HG03095 (cell line): ENCODE measurements at regions not wholly inside any gene's neighbourhood (a gene's known extent, or its start where the extent isn't known, plus 50 kb on each side); places are given as distances from the start of the nearest gene placed in this dataset.

ENCODE experiments used
- ATAC-seq: cut with Tn5 transposase; IDR thresholded peaks from one replicate; pipeline ENCODE4 v1.9.1; 2021; ENCODE audit warnings: moderate library complexity; ENCODE audit not compliant: unreplicated experiment

- no peak for ATAC-seq
Observed at GRCh38 chr12:38547586-38547985, 231.0 kb downstream of the ALG10B start.

- no peak for ATAC-seq
Observed at GRCh38 chr12:38555620-38556591, 239.3 kb downstream of the ALG10B start.

- no peak for ATAC-seq
Observed at GRCh38 chr12:38556647-38557046, 240.1 kb downstream of the ALG10B start.

GRCh38 chr12:38585086-38585485, 268.5 kb downstream of the ALG10B start:
- no peak for ATAC-seq

GRCh38 chr12:38586789-38587188, 270.2 kb downstream of the ALG10B start:
- ATAC-seq, result no peak

- ATAC-seq, result no peak
Observed at GRCh38 chr12:38587594-38587993, 271.0 kb downstream of the ALG10B start.

GRCh38 chr12:38588624-38589305, 272.2 kb downstream of the ALG10B start:
- ATAC-seq, result no peak

GRCh38 chr12:38589306-38589632, 272.7 kb downstream of the ALG10B start:
- no peak for ATAC-seq

GRCh38 chr12:38601949-38602348, 285.4 kb downstream of the ALG10B start:
- ATAC-seq, result no peak
